PC-9 (cell line): ENCODE measurements at regions not wholly inside any gene's neighbourhood (a gene's known extent, or its start where the extent isn't known, plus 50 kb on each side); places are given as distances from the start of the nearest gene placed in this dataset.

ENCODE experiments used
- CTCF ChIP-seq: fragments of 200-600 bp; sonication (generic); conservative IDR thresholded peaks from 2 replicates; pipeline ENCODE4 v1.6.1; 2017; ENCODE audit warnings: mixed run types, antibody characterized with exemption, mild to moderate bottlenecking, moderate library complexity
- EZH2 ChIP-seq: fragments of 200-600 bp; sonication (generic); IDR thresholded peaks from 2 replicates; pipeline ENCODE4 v1.8.0; 2017; ENCODE audit warnings: antibody characterized with exemption, low read depth

DNA sequence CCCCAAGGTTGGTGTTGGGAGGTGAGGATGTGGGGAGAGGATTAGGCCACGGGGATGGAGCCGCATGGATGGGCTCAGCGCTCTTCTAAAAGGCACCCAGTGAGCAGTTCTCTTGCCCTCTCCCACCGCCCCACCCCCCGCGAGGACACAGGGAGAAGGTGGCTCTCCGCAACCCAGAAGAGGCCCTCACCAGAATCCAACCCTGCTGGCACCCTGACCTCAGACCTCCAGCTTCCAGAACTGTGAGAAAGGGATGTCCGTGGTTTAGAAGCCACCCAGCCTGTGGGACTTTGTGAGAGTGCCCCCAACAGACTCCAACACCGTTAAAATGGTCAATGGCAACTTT is 242.8 kb upstream of the PPP2R2D start:
- TF ChIP-seq CTCF, result no peak
- no peak for TF ChIP-seq EZH2
